ENCODE measurements at regions not wholly inside any gene's neighbourhood (a gene's known extent, or its start where the extent isn't known, plus 50 kb on each side); places are given as distances from the start of the nearest gene placed in this dataset.

- DNase-seq (ENCODE audit: low spot score): no peak
- FAIRE-seq: no peak
Measured at GRCh38 chr2:19723021-19723420, 178.8 kb downstream of the TTC32 start.

DNA sequence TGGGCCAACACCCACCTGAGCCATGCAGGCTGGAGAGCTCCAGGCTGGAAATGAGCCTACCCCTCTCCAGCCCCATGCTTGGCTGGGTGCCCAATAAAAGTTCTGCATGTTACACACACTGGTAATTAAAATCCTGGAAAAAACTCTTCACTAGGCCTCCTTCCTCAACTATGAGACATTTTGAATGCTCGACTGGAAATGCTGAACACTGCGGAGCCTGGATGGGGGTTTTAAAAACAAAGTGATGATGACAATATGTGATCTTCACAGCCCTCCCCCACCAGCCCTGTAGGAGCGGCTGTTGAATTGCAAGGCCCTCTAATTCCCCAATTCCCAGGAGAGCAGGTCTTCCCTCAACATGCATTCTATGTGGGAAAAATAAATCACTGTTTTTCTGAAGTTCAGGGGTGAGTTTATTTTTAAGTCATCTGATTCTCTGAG is 179.2 kb downstream of the TTC32 start:
- DNase-seq (ENCODE audit: low spot score): no peak
- no peak for FAIRE-seq

- FAIRE-seq (no peak), DNase-seq (ENCODE audit: low spot score) (no peak)
Measured at GRCh38 chr2:19720306-19720705, 181.5 kb downstream of the TTC32 start.

- FAIRE-seq (no peak), DNase-seq (ENCODE audit: low spot score) (no peak)
Measured at GRCh38 chr2:19719540-19719939, 182.2 kb downstream of the TTC32 start.

GRCh38 chr2:19717446-19717845 is 184.3 kb downstream of the TTC32 start:
- no peak for DNase-seq (ENCODE audit: low spot score)
- FAIRE-seq: no peak

DNA sequence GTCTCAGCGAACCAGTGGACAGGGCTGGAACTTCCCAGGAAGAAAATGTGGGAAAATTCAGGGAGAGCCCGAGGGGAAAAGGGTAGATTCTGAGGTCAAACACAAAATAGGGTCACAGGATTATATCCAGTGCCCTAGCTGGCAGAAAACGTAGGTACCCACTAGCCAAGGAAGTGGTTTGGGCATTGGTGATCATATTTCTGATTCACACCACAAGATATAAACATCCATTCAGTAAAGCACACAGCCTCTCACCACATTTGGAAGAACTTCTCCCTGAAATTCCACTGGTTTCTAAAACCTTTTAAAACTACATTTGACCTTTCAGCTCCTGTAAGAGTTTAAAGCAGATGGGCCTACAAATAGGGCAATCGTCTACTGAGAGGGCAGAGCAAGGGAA is 186.9 kb downstream of the TTC32 start:
- no peak for FAIRE-seq
- no peak for DNase-seq (ENCODE audit: low spot score)

- FAIRE-seq (no peak), DNase-seq (ENCODE audit: low spot score) (no peak)
Measured at GRCh38 chr2:19712850-19713249, 188.9 kb downstream of the TTC32 start.

DNA sequence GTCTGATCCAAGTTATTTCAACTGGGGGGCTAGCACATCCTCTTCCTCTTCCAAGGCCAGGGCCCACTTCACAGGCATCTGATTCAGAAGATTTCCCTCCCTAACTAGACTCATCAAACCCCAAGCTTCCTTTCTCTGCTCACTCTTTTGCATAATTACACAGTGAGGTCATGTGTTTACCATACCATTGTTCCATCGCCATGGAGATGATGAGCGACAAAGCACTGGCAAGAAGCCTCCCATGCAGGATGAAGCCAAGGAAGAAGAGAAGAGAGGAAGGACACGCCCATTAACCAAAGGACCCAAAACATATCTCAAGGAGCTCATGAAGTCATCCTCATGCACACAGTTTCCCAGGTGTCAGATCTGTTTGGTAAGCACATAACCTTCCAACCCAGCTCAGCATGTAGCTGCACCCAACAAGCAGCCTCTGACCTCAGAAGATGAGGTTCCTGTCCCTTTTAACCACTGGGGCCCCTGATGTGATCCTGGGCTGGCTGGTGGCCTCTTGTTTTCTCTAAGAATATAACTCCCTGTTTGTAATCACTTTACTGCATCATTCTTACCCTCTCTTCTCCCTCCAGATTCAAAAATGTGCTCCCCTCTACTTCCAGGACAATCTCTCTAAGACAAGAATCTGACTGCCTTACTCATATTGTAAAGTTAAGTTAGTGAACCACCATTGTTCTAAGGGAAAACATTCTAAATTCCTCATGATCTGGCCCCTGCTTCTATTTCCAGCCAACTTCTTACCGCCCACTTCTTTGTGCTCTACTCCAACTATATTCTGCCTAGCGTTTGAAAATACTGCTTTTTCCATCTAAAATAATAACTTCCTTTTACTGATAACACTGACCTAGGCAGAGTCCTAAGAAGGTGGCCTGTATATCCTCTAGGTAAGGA is 190.1 kb downstream of the TTC32 start:
- DNase-seq (ENCODE audit: low spot score): peak; percentile 93
- FAIRE-seq: no peak

- FAIRE-seq (no peak), DNase-seq (ENCODE audit: low spot score) (no peak)
Measured at GRCh38 chr2:19710230-19710629, 191.6 kb downstream of the TTC32 start.

GRCh38 chr2:19709553-19709952 is 192.2 kb downstream of the TTC32 start:
- FAIRE-seq (no peak), DNase-seq (ENCODE audit: low spot score) (no peak)

DNA sequence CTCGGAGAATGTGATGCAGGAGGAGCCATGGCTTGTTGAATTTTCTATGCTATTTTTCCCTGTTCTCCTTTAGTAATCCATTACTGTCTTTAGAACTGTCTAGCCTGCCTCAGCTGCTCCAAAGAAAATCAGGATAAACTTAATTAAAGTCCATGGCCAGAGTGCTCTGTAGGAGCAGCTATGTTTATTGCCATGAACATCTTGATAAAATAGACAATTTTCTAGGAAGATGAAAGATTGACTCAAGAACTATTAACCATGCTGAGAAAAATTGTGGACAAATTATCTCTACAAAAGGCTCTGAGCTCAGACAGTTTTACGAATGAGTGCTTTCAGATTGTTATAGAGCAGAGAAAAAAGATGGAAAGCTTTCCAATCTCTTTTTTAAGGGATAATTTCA is 193.0 kb downstream of the TTC32 start:
- no peak for FAIRE-seq
- DNase-seq (ENCODE audit: low spot score): no peak

GRCh38 chr2:19706332-19706731 is 195.5 kb downstream of the TTC32 start:
- DNase-seq (ENCODE audit: low spot score) (no peak), FAIRE-seq (no peak)

DNA sequence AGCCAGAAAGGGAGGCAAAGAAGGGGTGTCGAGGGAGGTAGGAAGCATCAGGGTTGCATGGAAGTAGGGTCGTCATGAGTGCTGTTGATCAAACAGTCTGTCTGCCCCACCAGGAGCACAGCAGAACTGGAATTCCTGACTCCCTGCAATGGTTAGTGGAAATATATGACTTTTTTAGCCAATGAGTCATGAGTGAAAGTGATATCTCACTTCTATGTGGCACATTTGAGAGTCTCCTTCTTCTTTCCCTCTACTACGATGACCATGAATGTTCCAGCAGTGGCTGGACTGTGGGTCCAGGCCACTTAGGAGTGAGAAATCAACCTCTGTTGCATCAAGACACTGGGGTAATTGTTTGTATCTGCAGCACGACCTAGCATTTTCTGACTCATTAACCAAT is 199.5 kb downstream of the TTC32 start:
- no peak for FAIRE-seq
- DNase-seq (ENCODE audit: low spot score): no peak

DNA sequence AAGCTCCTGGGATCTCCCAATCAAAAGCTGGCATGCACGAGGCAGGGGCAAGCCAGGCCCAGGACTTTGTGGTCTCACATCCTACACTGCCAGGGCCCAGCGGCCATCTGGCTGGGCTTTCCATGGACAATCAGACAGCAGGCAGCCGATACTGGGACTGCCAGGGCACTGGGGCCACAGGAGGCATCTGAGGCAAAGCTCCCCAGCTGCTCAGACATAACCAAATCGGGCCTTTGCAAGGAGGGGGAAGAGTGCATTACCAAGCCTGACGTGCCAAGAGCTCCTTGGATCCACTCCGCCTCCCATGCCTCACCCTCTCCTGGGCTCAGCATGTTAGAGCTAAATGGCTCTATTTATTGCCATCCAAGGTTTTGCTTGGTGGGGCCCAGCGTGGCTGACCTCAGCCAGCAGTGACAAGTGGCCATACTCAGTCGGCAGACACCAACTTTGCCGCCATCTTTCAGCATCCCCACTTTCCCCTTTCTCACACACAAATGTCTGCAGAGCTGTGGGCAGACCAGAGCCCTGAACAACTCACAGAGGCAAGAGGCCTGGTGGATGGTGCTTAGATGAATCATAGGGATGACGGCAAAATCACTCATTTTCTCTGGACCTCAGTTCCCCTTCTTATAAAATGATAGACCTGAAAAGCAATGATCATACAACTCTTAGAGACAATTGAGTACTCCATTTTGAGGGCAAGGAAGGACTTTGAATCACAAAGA is 200.8 kb downstream of the TTC32 start:
- no peak for DNase-seq (ENCODE audit: low spot score)
- FAIRE-seq: no peak

DNA sequence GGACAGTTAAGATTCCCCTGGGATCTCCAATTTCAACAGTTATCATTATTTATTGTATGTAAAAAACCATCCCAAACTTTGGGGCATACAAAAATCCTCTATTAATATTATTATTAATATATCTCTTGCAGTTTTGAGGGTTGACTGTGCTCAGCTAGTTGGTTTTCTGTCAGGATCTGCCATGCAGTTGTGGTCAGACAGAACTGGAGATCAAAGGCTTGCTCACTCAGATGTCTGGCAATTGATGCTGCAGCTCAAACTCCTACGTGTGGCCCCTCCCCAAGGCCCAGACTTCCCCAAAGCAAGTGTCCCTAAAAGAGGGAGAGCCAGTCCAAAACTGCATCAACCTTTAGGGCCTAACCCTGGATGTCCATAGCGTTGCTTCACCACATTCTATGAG is 204.7 kb downstream of the TTC32 start:
- DNase-seq (ENCODE audit: low spot score) (no peak), FAIRE-seq (no peak)

DNA sequence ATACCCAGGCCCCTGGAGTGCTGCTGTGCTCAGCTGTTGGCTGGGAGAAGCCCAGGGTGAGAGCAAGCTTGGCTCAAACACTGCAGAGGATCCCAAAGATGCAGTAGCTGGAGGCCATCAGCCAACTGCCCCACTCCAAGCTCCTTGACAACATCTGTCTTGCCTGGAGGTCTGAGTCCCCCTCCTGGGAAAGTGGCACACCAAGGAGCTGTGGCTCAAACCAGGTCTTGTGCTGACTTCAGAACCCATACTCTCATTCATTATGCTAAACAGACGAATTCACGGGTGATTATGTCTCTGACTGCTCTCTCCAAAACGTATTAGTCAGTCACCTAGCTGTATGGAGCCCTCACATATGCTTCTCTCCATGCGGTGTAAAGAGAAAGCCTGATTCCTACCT is 206.1 kb downstream of the TTC32 start:
- DNase-seq (ENCODE audit: low spot score): no peak
- no peak for FAIRE-seq

DNA sequence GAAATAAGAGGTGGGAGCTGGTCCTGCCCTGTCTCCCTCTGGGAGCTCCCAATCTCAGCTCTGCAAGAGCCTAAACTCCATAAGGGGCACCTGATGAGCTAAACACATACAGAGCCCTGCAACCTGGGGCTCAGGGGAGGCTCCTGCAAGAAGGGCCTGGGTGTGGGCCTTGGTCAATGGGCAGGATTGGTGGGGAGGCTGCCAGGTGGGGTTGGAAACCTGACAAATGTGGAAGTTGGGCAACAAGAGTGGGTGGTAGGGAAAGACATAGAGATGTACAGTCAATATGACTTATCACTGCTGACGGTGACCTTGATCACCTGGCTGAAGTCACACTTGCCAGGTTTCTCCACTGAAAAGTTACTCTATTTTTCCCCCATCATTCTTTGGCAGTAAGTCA is 209.9 kb downstream of the TTC32 start:
- DNase-seq (ENCODE audit: low spot score): no peak
- FAIRE-seq: no peak

DNA sequence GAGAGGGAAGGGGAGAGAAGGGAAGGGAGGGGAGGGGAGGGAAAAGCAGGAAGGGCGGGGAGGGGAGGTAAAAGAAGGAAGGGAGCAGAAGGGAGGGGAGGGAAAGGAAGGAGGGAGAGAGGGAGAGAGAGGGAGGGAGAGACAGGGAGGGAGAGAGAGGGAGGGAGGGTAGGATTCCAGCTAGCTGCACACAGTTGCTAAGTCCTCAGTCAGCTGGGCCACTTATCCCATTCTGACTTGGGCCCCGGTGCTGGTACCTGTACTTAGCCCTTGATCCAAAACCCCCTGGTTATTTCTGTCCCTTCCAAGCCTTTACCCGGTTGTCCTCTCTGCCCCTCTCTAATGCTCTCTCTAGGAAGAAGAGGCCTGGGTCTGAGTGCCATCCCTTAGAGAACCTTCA is 211.4 kb downstream of the TTC32 start:
- FAIRE-seq (no peak), DNase-seq (ENCODE audit: low spot score) (no peak)

GRCh38 chr2:19689646-19690168 is 212.1 kb downstream of the TTC32 start:
- DNase-seq (ENCODE audit: low spot score): no peak
- no peak for FAIRE-seq

GRCh38 chr2:19688059-19688458 is 213.7 kb downstream of the TTC32 start:
- FAIRE-seq (no peak), DNase-seq (ENCODE audit: low spot score) (no peak)

- FAIRE-seq (no peak), DNase-seq (ENCODE audit: low spot score) (no peak)
Measured at GRCh38 chr2:19687017-19687659, 214.6 kb downstream of the TTC32 start.

DNA sequence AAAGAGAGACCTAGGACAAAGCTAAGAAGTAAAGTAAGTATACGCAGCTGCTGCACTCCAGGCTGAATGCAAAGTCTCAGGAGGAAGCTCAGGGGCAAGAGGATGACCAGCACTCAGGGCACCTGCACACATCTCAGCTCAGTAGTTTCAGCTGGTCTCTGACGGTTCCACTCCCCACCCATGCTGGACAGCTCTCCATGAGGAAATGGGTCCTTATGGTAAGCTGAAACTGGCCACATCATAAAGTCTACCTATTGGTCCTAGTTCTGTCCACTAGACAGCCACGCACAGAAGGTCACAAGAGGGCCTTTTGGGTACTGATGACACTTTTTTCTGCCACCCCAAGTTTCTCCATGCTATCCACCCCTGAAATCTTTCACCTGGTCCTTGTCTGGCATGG is 215.3 kb downstream of the TTC32 start:
- FAIRE-seq: no peak
- DNase-seq (ENCODE audit: low spot score): no peak
